GM12878 (cell line): ENCODE measurements at regions not wholly inside any gene's neighbourhood (a gene's known extent, or its start where the extent isn't known, plus 50 kb on each side); places are given as distances from the start of the nearest gene placed in this dataset.

Source experiments
- ATAC-seq: fragments of 200-7000 bp; cut with Tn5 transposase; 3 replicates; pipeline ENCODE4 v1.9.1; 2020; ENCODE audit warnings: mild to moderate bottlenecking, moderate library complexity
- BruUV-seq: library from RNA; stranded (reverse); fragments of 400-500 nt; replicated peaks from 2 replicates; lab custom pipeline; 2021; lab: Mats Ljungman, UMichigan
- CTCF ChIA-PET: fragments of 300-600 bp; sonication (Branson Sonifier 250); formaldehyde crosslinking; extraction: SDS; loops from one replicate; lab custom pipeline; 2021; ENCODE audit warnings: inconsistent platforms; lab: Yijun Ruan, JAX
- POLR2A ChIA-PET: fragments of 350-600 bp; formaldehyde crosslinking; extraction: SDS; loops from one replicate; lab custom pipeline; 2021; ENCODE audit warnings: inconsistent platforms; lab: Charles Lee
- RAD21 ChIA-PET: fragments of 300-600 bp; sonication (Branson Sonifier 250); formaldehyde crosslinking; loops from one replicate; lab custom pipeline; 2023; ENCODE audit warnings: antibody characterized with exemption; ENCODE audit not compliant: unreplicated experiment; lab: Charles Lee
- SMC1A ChIA-PET: fragments of 300-600 bp; sonication (Branson Sonifier 250); formaldehyde crosslinking; loops from one replicate; lab custom pipeline; 2023; ENCODE audit not compliant: unreplicated experiment, uncharacterized antibody; lab: Charles Lee
- DNase-seq: peaks from one replicate; pipeline ENCODE4 v3.0.0-alpha.2; 2011; ENCODE audit warnings: low read depth, low spot score
- FAIRE-seq: peaks from 3 replicates; lab custom pipeline; 2011; peaks lifted over from hg19 to GRCh38; lab: Jason Lieb, UNC
- H2AFZ ChIP-seq: 2 replicates; pipeline ENCODE4 v1.6.0; 2011; ENCODE audit warnings: low read depth, low read length, control low read depth; ENCODE audit not compliant: control insufficient read depth
- H3K27ac ChIP-seq: 2 replicates; pipeline ENCODE4 v1.5.1; 2011; ENCODE audit warnings: control low read depth; ENCODE audit not compliant: control insufficient read depth, insufficient read depth
- H3K27me3 ChIP-seq, 2 experiments: replicated peaks in 1 of 2; 2 replicates each; pipeline versions ENCODE4 v1.6.0 to v1.6.1; 2011; ENCODE audit warnings: low read length in 1 of 2; ENCODE audit not compliant: control insufficient read depth in 2 of 2, insufficient read depth in 2 of 2
- H3K36me3 ChIP-seq, 2 experiments: 2 replicates each; pipeline ENCODE4 v1.5.1; 2011; ENCODE audit warnings: low read length in 1 of 2; ENCODE audit not compliant: control insufficient read depth in 2 of 2, insufficient read depth in 2 of 2
- H3K4me1 ChIP-seq: 2 replicates; pipeline ENCODE4 v1.6.1; 2011; ENCODE audit warnings: mild to moderate bottlenecking, low read length, moderate library complexity, mixed read lengths; ENCODE audit not compliant: control insufficient read depth, insufficient read depth
- H3K4me2 ChIP-seq: 2 replicates; pipeline ENCODE4 v1.6.0; 2011; ENCODE audit warnings: control low read depth; ENCODE audit not compliant: control insufficient read depth, insufficient read depth
- H3K4me3 ChIP-seq: fragments of 200-600 bp; sonication (generic); 2 replicates; pipeline ENCODE4 v1.5.1; 2016
- H3K79me2 ChIP-seq: 2 replicates; pipeline ENCODE4 v1.6.0; 2011; ENCODE audit warnings: low read length; ENCODE audit not compliant: control insufficient read depth, insufficient read depth
- H3K9ac ChIP-seq: 2 replicates; pipeline ENCODE4 v1.8.0; 2011; ENCODE audit warnings: low read length, control low read depth, mixed read lengths; ENCODE audit not compliant: control insufficient read depth, insufficient read depth
- H3K9me3 ChIP-seq: replicated peaks from 3 replicates; pipeline ENCODE4 v1.5.1; 2011; ENCODE audit warnings: mild to moderate bottlenecking, low read length; ENCODE audit not compliant: control insufficient read depth, insufficient read depth
- H4K20me1 ChIP-seq: 2 replicates; pipeline ENCODE4 v1.6.0; 2011; ENCODE audit not compliant: control insufficient read depth, insufficient read depth
- CBX5 ChIP-seq: sonication (generic); IDR thresholded peaks from 2 replicates; pipeline ENCODE4 v1.6.1; 2016; ENCODE audit warnings: low read depth, moderate library complexity, mild to moderate bottlenecking, inconsistent platforms
- CEBPB ChIP-seq, 2 experiments: fragments of 150-350 bp in 1 of 2; IDR thresholded peaks; 2 replicates each; pipeline ENCODE4 v1.6.1; 2012 to 2014; ENCODE audit warnings: low read depth in 2 of 2, low read length in 2 of 2, borderline replicate concordance in 1 of 2, inconsistent platforms in 1 of 2
- CHD2 ChIP-seq: IDR thresholded peaks from 2 replicates; pipeline ENCODE4 v1.6.1; 2011; ENCODE audit warnings: low read depth, low read length, improper control_type of control experiment, borderline replicate concordance
- CHD4 ChIP-seq: fragments of 200-600 bp; sonication (generic); IDR thresholded peaks from 2 replicates; pipeline ENCODE4 v1.6.1; 2016; ENCODE audit warnings: mild to moderate bottlenecking
- CREB1 ChIP-seq: IDR thresholded peaks from 2 replicates; pipeline ENCODE4 v1.6.1; 2012; ENCODE audit warnings: low read depth, mild to moderate bottlenecking, inconsistent platforms
- HDGF ChIP-seq: fragments of 450-650 bp; IDR thresholded peaks from 2 replicates; pipeline ENCODE4 v1.6.1; 2016; ENCODE audit warnings: antibody characterized with exemption
- KDM1A ChIP-seq: fragments of 200-600 bp; sonication (generic); IDR thresholded peaks from 2 replicates; pipeline ENCODE4 v1.6.1; 2016; ENCODE audit warnings: borderline replicate concordance
- MEF2B ChIP-seq: fragments of 450-650 bp; IDR thresholded peaks from 2 replicates; pipeline ENCODE4 v1.6.1; 2018; ENCODE audit warnings: mild to moderate bottlenecking, moderate library complexity; ENCODE audit not compliant: partially characterized antibody, poor library complexity, severe bottlenecking
- NR2F1 ChIP-seq: fragments of 450-650 bp; conservative IDR thresholded peaks from 2 replicates; pipeline ENCODE4 v1.6.1; 2017; ENCODE audit warnings: mild to moderate bottlenecking
- PKNOX1 ChIP-seq: fragments of 450-650 bp; IDR thresholded peaks from 2 replicates; pipeline ENCODE4 v1.6.1; 2016; ENCODE audit warnings: mild to moderate bottlenecking
- POLR2AphosphoS5 ChIP-seq: IDR thresholded peaks from 2 replicates; pipeline ENCODE4 v1.6.1; 2011; ENCODE audit warnings: mild to moderate bottlenecking, low read length, inconsistent platforms
- RAD51 ChIP-seq: fragments of 450-650 bp; IDR thresholded peaks from 2 replicates; pipeline ENCODE4 v1.6.1; 2016; ENCODE audit warnings: moderate library complexity, mild to moderate bottlenecking, inconsistent platforms
- RFX5 ChIP-seq: IDR thresholded peaks from 2 replicates; pipeline ENCODE4 v1.6.1; 2011; ENCODE audit warnings: low read depth, low read length, improper control_type of control experiment
- SIX5 ChIP-seq: IDR thresholded peaks from 2 replicates; pipeline ENCODE4 v1.6.1; 2011; ENCODE audit warnings: mild to moderate bottlenecking, low read depth, low read length, moderate library complexity; ENCODE audit not compliant: severe bottlenecking
- SPI1 ChIP-seq: IDR thresholded peaks from 2 replicates; pipeline ENCODE4 v1.6.1; 2011; ENCODE audit warnings: low read depth, mild to moderate bottlenecking, low read length, moderate library complexity, borderline replicate concordance; ENCODE audit not compliant: insufficient read depth
- SREBF1 ChIP-seq: IDR thresholded peaks from 2 replicates; pipeline ENCODE4 v1.6.1; 2012; ENCODE audit warnings: mild to moderate bottlenecking, low read length
- TARDBP ChIP-seq: IDR thresholded peaks from 2 replicates; pipeline ENCODE4 v1.6.1; 2016; ENCODE audit warnings: borderline replicate concordance
- ZZZ3 ChIP-seq: IDR thresholded peaks from 2 replicates; pipeline ENCODE4 v1.6.1; 2011; ENCODE audit warnings: low read depth; ENCODE audit not compliant: control insufficient read depth, insufficient read length
- WGBS: methylation state at CpG from one replicate; pipeline ENCODE4 v1.1.6; 2016; ENCODE audit warnings: low lambda C conversion rate; ENCODE audit not compliant: insufficient replicate concordance, insufficient coverage; ENCODE audit errors: missing lambda C conversion rate; 5-methylcytosine and 5-hydroxymethylcytosine counted together
- in situ Hi-C: fragments of 300-500 bp; cut with MboI; formaldehyde crosslinking; loops from 9 replicates; pipeline ENCODE4 v1.14.3; 2018; ENCODE audit warnings: mixed read lengths
- intact Hi-C: fragments of 100-400 bp; cut with micrococcal nuclease; formaldehyde crosslinking; loops from one replicate; pipeline ENCODE4 v1.14.2; 2022; ENCODE audit not compliant: unreplicated experiment

- RAD21 ChIA-PET: interaction anchor here (0.7 kb wide), 1 partner anchor 134 kb away, joined by 4 read pairs; no protein-coding TSS in a partner anchor
- TF ChIP-seq SPI1: peak; percentile 78; the same call in 1 of the 2 replicates
- 0 out of 2 replicates have a peak, but pooled peaks have one; percentile 26 for TF ChIP-seq PKNOX1
- no peak for TF ChIP-seq CREB1
- CTCF ChIA-PET: interaction anchor here (1.0 to 1.9 kb wide), 5 partner anchors 9 to 202 kb away, joined by 3 to 6 read pairs (median 4); no protein-coding TSS in a partner anchor
- H3K27me3 ChIP-seq: no peaks in the 10 kb centered on the region
- DNase-seq (no peak), ATAC-seq (no peak), FAIRE-seq (no peak)
- no peaks in the 10 kb centered on the region for H3K9me3 ChIP-seq
- POLR2A ChIA-PET: interaction anchor here (0.7 kb wide), 1 partner anchor 38 kb away, joined by 8 read pairs; no protein-coding TSS in a partner anchor
- in situ Hi-C loops (no loop called here), intact Hi-C loops (no loop called here)
- 7% methylated on average over 7 of the region's 7 CpGs for WGBS
- no peak overlapping the region for H3K4me2 ChIP-seq
- no peaks in the 10 kb centered on the region for H3K4me1 ChIP-seq
- no TSS peak for BruUV-seq
- SMC1A ChIA-PET: interaction anchor here (1.1 to 1.3 kb wide), 2 partner anchors 9 to 10 kb away, joined by 3 read pairs; no protein-coding TSS in a partner anchor
- H2AFZ ChIP-seq: no peak overlapping the region
- no peaks in the 10 kb centered on the region for H3K36me3 ChIP-seq
- no peak overlapping the region for H3K27ac ChIP-seq
- no peaks in the 10 kb centered on the region for H4K20me1 ChIP-seq
- H3K79me2 ChIP-seq: no peaks in the 10 kb centered on the region
- no peak overlapping the region for H3K9ac ChIP-seq
- H3K4me3 ChIP-seq: no peak overlapping the region
Measured at GRCh38 chr7:33661430-33662160, 243.7 kb upstream of the BMPER start.

GRCh38 chr7:33666531-33666930 lies 238.8 kb upstream of the BMPER start:
- Histone ChIP-seq H3K79me2 (no peaks in the 10 kb centered on the region), H4K20me1 (no peaks in the 10 kb centered on the region), H3K27me3 (no peaks in the 10 kb centered on the region), H3K27ac (no peak overlapping the region), H3K36me3 (no peaks in the 10 kb centered on the region), H3K4me1 (no peaks in the 10 kb centered on the region; the same call in 1 of the 2 replicates), H2AFZ (no peak overlapping the region), H3K9me3 (no peaks in the 10 kb centered on the region), H3K9ac (no peak overlapping the region), H3K4me2 (no peak overlapping the region), H3K4me3 (no peak overlapping the region)
- FAIRE-seq: no peak
- ChIA-PET SMC1A (no interaction called here), RAD21 (interaction anchor here (1.3 kb wide), 1 partner anchor 207 kb away, joined by 3 read pairs; no protein-coding TSS in a partner anchor), CTCF (no interaction called here), POLR2A (no interaction called here)
- no peak for DNase-seq
- intact Hi-C loops: no loop called here
- in situ Hi-C loops: no loop called here
- TF ChIP-seq RFX5 (no peak), NR2F1 (no peak), KDM1A (no peak), HDGF (no peak), SIX5 (no peak), CHD2 (no peak), SREBF1 (no peak), RAD51 (no peak), CHD4 (no peak), CBX5 (no peak), POLR2AphosphoS5 (no peak), ZZZ3 (no peak), MEF2B (no peak), TARDBP (no peak), CEBPB (IDR thresholded peaks at IDR 0.05; ENCODE audit: borderline replicate concordance in 1 of 2, low read depth in 2 of 2, low read length in 2 of 2) (no peak)
- no peak for ATAC-seq
- no TSS peak for BruUV-seq
